GM19035 (cell line): ENCODE measurements at regions not wholly inside any gene's neighbourhood (a gene's known extent, or its start where the extent isn't known, plus 50 kb on each side); places are given as distances from the start of the nearest gene placed in this dataset.
"Not testable (repeated sequence)": the region's sequence is repeated elsewhere in the genome, so short reads cannot be mapped to it uniquely, and the experiment has no call there.

Experiments used
- ATAC-seq: cut with Tn5 transposase; IDR thresholded peaks from one replicate; pipeline ENCODE4 v1.9.1; 2021; ENCODE audit not compliant: unreplicated experiment

DNA sequence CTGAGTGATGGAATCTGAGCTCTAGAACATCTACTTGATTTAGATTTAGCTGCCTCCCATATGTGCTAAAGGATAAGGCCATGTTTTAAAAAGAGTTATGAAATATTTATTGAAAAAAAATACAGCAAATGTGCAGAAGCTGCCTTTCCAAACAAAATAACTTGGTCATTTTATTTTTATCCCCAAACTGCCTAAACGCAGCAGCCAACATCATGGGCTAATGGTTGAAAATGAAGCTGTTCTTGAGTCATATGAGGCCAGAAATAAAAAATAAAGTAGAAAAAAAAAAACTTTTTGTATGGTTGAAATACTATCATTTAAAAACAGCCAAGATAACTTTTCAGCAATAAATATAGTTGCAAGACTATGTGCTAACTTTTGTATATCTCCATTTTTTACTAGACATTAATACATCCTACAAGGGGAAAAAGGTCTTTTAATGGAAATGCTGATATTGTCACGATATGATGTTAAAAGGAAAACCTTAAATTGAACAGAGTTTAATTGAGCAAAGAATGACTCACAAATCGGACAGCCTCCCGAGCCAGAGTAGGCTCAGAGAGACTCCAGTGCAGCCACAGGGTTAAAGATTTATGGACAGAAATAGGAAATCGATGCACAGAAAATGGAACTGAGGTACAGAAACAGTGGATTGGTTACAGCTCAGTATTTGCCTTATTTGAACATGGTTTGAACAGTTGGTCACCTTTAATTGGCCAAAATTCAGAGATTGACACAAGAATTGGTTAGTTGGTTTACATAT, 305.8 kb downstream of the MDFIC start:
- ATAC-seq, result no peak

- ATAC-seq, result no peak
Observed at GRCh38 chr7:115226410-115226809, 304.5 kb downstream of the MDFIC start.

GRCh38 chr7:115224922-115225321, 303.0 kb downstream of the MDFIC start:
- ATAC-seq, result no peak

DNA sequence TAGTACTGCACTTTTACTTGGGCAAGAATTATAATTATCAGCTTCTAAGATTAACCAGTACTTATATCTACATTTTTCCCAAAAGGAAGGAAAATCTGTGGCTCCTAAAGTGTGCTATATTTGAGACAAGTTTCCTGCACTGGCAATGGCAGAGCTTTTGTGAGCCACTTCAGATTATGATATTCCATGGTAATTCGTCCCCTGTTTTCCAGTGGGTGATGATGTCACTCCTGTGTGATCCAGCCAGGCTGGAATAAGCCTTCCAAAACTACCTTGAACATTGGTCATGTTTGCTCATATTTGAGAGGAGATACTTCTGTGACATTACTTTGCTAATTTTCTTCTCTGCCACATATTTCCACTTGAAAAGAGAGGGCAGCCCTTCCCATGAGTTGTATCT, 302.1 kb downstream of the MDFIC start:
- no peak for ATAC-seq

GRCh38 chr7:115221456-115221855, 299.6 kb downstream of the MDFIC start:
- ATAC-seq, result no peak

DNA sequence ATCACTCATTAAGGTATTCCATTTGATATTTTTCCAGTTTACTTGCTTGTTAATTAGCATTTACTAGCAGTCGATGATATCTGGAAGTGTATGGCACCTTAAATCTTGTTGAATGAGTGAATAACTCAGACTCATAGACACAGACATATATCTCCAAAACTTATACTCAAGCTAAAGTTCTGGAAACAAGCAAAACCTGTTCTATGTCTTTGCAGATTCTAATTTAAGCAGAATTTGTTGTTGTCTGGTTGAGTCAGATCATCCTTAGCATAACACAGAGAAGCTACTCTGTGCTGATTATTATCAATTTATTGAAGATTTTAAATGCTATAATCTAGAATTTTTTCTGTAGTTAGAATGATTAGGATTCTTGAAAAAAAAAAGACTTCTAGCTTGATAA, 296.2 kb downstream of the MDFIC start:
- no peak for ATAC-seq

DNA sequence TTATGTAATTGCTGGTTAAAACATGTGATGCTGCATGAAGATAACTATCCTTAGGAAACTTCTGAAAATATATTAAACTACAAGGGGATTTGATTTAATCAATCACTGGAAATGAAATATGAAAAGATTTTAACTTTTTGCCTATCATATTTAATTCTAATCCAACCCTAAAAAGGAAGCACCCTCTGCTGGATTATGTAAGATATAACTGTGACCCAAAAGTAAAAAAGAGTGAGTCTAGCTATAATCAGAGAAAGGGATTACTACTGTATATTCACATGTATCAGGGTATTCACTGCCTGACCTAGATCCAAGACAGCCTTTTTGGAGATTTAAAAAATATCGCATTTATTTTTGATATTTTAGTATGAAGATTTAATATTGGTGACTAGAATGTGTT, 295.5 kb downstream of the MDFIC start:
- ATAC-seq, result no peak

- no peak for ATAC-seq
Observed at GRCh38 chr7:115216652-115217051, 294.8 kb downstream of the MDFIC start.

DNA sequence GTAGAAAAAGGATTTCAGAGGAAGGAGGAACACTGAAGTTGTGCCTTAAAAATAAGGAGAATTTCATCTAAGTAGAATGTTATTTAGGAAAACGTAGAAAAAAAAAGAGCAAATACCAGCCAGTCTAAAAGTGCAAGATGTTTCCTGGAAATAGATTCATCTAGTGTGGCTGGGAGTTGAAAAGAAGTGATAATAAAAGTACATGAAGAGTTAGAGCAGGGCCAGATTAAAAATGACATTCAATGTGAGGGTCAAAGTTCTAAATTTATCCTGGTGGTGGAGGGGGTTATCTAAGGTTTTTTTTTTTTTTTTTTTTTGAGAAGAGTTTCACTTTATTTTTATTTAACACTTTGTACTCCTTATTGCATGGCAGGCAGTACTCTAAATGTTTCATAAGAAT, 289.3 kb downstream of the MDFIC start:
- no peak for ATAC-seq

- no peak for ATAC-seq
Observed at GRCh38 chr7:115210552-115210951, 288.7 kb downstream of the MDFIC start.

DNA sequence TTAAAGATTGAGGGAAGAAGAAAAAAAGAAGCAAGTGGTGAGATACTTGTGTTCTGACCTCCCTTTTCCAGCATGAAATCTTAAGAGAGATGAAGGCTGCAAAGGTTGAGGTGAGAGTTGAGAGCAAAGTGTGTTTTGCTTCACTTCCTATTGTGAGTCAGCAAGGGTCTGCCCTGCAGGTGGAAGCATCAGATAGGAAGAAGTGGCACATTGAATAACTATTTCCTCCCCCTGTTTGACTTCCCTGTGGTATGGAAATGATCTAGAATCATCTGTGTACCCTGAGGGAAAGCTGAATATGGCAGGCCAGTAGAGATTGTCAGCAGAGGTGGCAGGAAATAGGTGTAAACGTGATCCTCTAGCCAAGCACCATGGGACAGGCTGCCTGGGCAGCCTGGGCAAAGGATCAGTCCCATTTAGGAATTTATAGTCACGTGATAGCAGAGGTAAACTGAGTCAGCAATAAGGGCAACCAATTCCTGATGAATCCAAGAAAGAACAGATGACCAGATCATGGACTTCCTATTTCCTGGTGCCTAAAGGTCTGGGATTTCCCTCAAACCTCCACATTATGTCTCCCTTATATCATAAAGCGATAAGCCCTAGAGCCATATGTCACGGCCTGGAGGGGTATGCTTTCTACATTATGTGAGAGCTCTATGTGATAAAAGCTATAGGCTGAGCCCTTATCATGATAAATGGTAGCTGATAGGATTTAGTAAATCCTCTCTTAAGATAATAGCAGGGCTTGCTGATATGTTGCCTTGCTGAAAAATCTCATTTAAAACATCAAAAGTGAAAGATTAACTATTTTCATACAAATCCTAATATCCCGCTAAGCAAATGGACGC, 287.0 kb downstream of the MDFIC start:
- ATAC-seq, result no peak

GRCh38 chr7:115206374-115206773, 284.5 kb downstream of the MDFIC start:
- ATAC-seq, result not testable (repeated sequence)

DNA sequence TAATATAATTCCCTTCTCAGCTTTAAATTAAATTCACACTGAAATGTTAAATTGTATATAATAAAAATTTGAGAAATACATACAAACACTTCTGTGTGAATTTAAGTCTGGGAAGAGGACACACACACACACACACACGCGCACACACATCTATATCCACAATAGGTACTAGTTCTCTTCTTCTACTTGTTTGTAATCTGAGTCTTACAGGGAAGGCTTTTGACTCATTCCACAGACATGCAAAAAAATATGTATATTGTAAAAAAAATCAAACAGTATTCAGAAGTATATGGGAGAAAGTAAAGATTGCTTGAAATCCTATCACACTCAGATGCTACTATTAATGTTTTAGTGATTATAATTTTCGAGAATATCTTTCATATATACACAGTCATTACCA, 276.2 kb downstream of the MDFIC start:
- ATAC-seq, result no peak

- ATAC-seq, result no peak
Observed at GRCh38 chr7:115195208-115195607, 273.3 kb downstream of the MDFIC start.

- ATAC-seq, result no peak
Observed at GRCh38 chr7:115191526-115191925, 269.6 kb downstream of the MDFIC start.

GRCh38 chr7:115183431-115184057, 261.6 kb downstream of the MDFIC start:
- no peak for ATAC-seq

GRCh38 chr7:115178835-115179234, 256.9 kb downstream of the MDFIC start:
- no peak for ATAC-seq

DNA sequence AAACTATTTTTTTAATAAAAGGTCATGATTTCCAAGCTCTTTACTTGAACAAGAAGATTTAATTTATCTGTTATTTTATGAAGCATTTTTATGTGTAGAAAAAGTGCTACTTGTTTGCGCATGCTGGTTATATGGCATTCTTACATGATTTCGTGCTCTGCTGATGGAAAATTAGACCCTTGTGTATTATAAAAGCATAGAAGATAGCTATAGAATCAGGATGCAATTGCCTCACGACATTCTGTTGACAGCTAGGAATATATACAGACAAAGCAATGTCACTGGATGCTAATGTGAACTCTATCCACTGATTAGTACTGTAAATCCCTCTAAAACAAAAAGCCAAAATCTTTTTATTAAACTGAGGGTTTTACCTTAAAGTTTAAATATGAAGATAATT, 255.9 kb downstream of the MDFIC start:
- no peak for ATAC-seq

- ATAC-seq, result no peak
Observed at GRCh38 chr7:115177103-115177502, 255.2 kb downstream of the MDFIC start.

- not testable (repeated sequence) for ATAC-seq
Observed at GRCh38 chr7:115172397-115172796, 250.5 kb downstream of the MDFIC start.

GRCh38 chr7:115153769-115154477, 232.0 kb downstream of the MDFIC start:
- no peak for ATAC-seq
